ENCODE measurements at regions not wholly inside any gene's neighbourhood (a gene's known extent, or its start where the extent isn't known, plus 50 kb on each side); places are given as distances from the start of the nearest gene placed in this dataset.
"Not testable (repeated sequence)": the region's sequence is repeated elsewhere in the genome, so short reads cannot be mapped to it uniquely, and the experiment has no call there.

GRCh38 chr16:16982614-16983013 lies 488.1 kb downstream of the XYLT1 start:
- Histone ChIP-seq H3K27me3 (ENCODE audit: control insufficient read depth in 3 of 3, insufficient read depth in 3 of 3, low read length in 3 of 3) (no peaks in the 10 kb centered on the region), H3K36me3 (ENCODE audit: control insufficient read depth in 3 of 3, insufficient read depth in 2 of 3, low read depth in 1 of 3, low read length in 3 of 3) (no peaks in the 10 kb centered on the region), H3K9me3 (ENCODE audit: control insufficient read depth in 2 of 2, insufficient read depth in 1 of 2, low read depth in 1 of 2, low read length in 1 of 2) (no peaks in the 10 kb centered on the region), H3K4me3 (ENCODE audit: low read depth in 1 of 3, low read length in 3 of 3) (no peak overlapping the region), H3K4me1 (ENCODE audit: control insufficient read depth in 3 of 3, insufficient read depth in 2 of 3, low read depth in 1 of 3, low read length in 2 of 3) (no peaks in the 10 kb centered on the region), H3K27ac (ENCODE audit: low read depth in 1 of 3, low read length in 2 of 3) (no peak overlapping the region)
- no peak for FAIRE-seq
- no peak for DNase-seq
- WGBS, 3 donors, result 61 to 87% (median 69%) methylated on average over 4 of the region's 4 CpGs

- H3K36me3 ChIP-seq (ENCODE audit: control insufficient read depth in 3 of 3, insufficient read depth in 2 of 3, low read depth in 1 of 3, low read length in 3 of 3), result no peaks in the 10 kb centered on the region
- DNase-seq (no peak), FAIRE-seq (no peak)
- H3K9me3 ChIP-seq (ENCODE audit: control insufficient read depth in 2 of 2, insufficient read depth in 1 of 2, low read depth in 1 of 2, low read length in 1 of 2), result no peaks in the 10 kb centered on the region
- H3K4me3 ChIP-seq (ENCODE audit: low read depth in 1 of 3, low read length in 3 of 3), result no peak overlapping the region
- no peak overlapping the region for H3K27ac ChIP-seq (ENCODE audit: low read depth in 1 of 3, low read length in 2 of 3)
- no peaks in the 10 kb centered on the region for H3K4me1 ChIP-seq (ENCODE audit: control insufficient read depth in 3 of 3, insufficient read depth in 2 of 3, low read depth in 1 of 3, low read length in 2 of 3)
- WGBS, 3 donors, result 89 to 92% (median 91%) methylated on average over 7 of the region's 7 CpGs
- H3K27me3 ChIP-seq (ENCODE audit: control insufficient read depth in 3 of 3, insufficient read depth in 3 of 3, low read length in 3 of 3), result no peaks in the 10 kb centered on the region
Observed at GRCh38 chr16:16983582-16983981, 487.2 kb downstream of the XYLT1 start.

GRCh38 chr16:16984091-16984490 lies 486.7 kb downstream of the XYLT1 start:
- not testable (repeated sequence) for H3K27ac ChIP-seq (ENCODE audit: low read depth in 1 of 3, low read length in 2 of 3); H3K9me3 ChIP-seq (ENCODE audit: control insufficient read depth in 2 of 2, insufficient read depth in 1 of 2, low read depth in 1 of 2, low read length in 1 of 2); DNase-seq; H3K4me3 ChIP-seq (ENCODE audit: low read depth in 1 of 3, low read length in 3 of 3); H3K36me3 ChIP-seq (ENCODE audit: control insufficient read depth in 3 of 3, insufficient read depth in 2 of 3, low read depth in 1 of 3, low read length in 3 of 3); H3K27me3 ChIP-seq (ENCODE audit: control insufficient read depth in 3 of 3, insufficient read depth in 3 of 3, low read length in 3 of 3); H3K4me1 ChIP-seq (ENCODE audit: control insufficient read depth in 3 of 3, insufficient read depth in 2 of 3, low read depth in 1 of 3, low read length in 2 of 3); FAIRE-seq
- 92 to 96% (median 94%) methylated on average over 21 of the region's 21 CpGs for WGBS, 3 donors

DNA sequence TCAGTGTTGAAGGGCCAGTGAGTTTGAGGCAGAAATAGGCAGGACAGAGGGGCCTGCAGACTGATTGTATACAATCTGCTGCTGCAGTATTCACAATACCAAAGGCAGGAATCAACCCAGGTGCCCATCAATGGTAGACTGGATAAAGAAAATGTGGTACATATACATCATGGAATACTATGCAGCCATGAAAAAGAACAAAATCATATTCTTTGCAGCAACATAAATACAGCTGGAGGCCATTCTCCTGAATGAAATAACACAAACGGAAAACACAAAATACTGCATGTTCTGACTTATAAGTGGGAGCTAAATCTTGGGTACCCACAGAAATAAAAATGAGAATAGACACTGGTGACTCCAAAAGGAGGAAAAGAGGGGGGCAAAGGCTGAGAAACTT lies 485.1 kb downstream of the XYLT1 start:
- no peaks in the 10 kb centered on the region for H3K36me3 ChIP-seq (ENCODE audit: control insufficient read depth in 3 of 3, insufficient read depth in 2 of 3, low read depth in 1 of 3, low read length in 3 of 3)
- FAIRE-seq (no peak), DNase-seq (no peak)
- H3K9me3 ChIP-seq (ENCODE audit: control insufficient read depth in 2 of 2, insufficient read depth in 1 of 2, low read depth in 1 of 2, low read length in 1 of 2), result no peaks in the 10 kb centered on the region
- no peaks in the 10 kb centered on the region for H3K27me3 ChIP-seq (ENCODE audit: control insufficient read depth in 3 of 3, insufficient read depth in 3 of 3, low read length in 3 of 3)
- H3K27ac ChIP-seq (ENCODE audit: low read depth in 1 of 3, low read length in 2 of 3), result peak overlapping the region in 1 of 3 donors; percentile 43
- no peak overlapping the region for H3K4me3 ChIP-seq (ENCODE audit: low read depth in 1 of 3, low read length in 3 of 3)
- H3K4me1 ChIP-seq (ENCODE audit: control insufficient read depth in 3 of 3, insufficient read depth in 2 of 3, low read depth in 1 of 3, low read length in 2 of 3), result no peaks in the 10 kb centered on the region
- WGBS, 3 donors, result 79 to 93% (median 82%) methylated on average over 1 of the region's 1 CpG

- 58 to 68% (median 68%) methylated on average over 3 of the region's 3 CpGs for WGBS, 3 donors
- no peak for FAIRE-seq
Observed at GRCh38 chr16:16988963-16989362, 481.8 kb downstream of the XYLT1 start.

GRCh38 chr16:16989368-16989767 lies 481.4 kb downstream of the XYLT1 start:
- H3K4me3 ChIP-seq (ENCODE audit: low read depth in 1 of 3, low read length in 3 of 3), result no peak overlapping the region
- H3K4me1 ChIP-seq (ENCODE audit: control insufficient read depth in 3 of 3, insufficient read depth in 2 of 3, low read depth in 1 of 3, low read length in 2 of 3), result no peaks in the 10 kb centered on the region
- 88 to 90% (median 89%) methylated on average over 4 of the region's 4 CpGs for WGBS, 3 donors
- H3K27ac ChIP-seq (ENCODE audit: low read depth in 1 of 3, low read length in 2 of 3), result no peak overlapping the region
- no peaks in the 10 kb centered on the region for H3K36me3 ChIP-seq (ENCODE audit: control insufficient read depth in 3 of 3, insufficient read depth in 2 of 3, low read depth in 1 of 3, low read length in 3 of 3)
- H3K27me3 ChIP-seq (ENCODE audit: control insufficient read depth in 3 of 3, insufficient read depth in 3 of 3, low read length in 3 of 3), result no peaks in the 10 kb centered on the region
- no peaks in the 10 kb centered on the region for H3K9me3 ChIP-seq (ENCODE audit: control insufficient read depth in 2 of 2, insufficient read depth in 1 of 2, low read depth in 1 of 2, low read length in 1 of 2)
- FAIRE-seq (no peak), DNase-seq (no peak)

More at GRCh38 chr16:16988963-16989362, 481.8 kb downstream of the XYLT1 start:
- DNase-seq, result no peak
- Histone ChIP-seq H3K36me3 (ENCODE audit: control insufficient read depth in 3 of 3, insufficient read depth in 2 of 3, low read depth in 1 of 3, low read length in 3 of 3) (no peaks in the 10 kb centered on the region), H3K9me3 (ENCODE audit: control insufficient read depth in 2 of 2, insufficient read depth in 1 of 2, low read depth in 1 of 2, low read length in 1 of 2) (no peaks in the 10 kb centered on the region), H3K27ac (ENCODE audit: low read depth in 1 of 3, low read length in 2 of 3) (no peak overlapping the region), H3K27me3 (ENCODE audit: control insufficient read depth in 3 of 3, insufficient read depth in 3 of 3, low read length in 3 of 3) (no peaks in the 10 kb centered on the region), H3K4me3 (ENCODE audit: low read depth in 1 of 3, low read length in 3 of 3) (no peak overlapping the region), H3K4me1 (ENCODE audit: control insufficient read depth in 3 of 3, insufficient read depth in 2 of 3, low read depth in 1 of 3, low read length in 2 of 3) (no peaks in the 10 kb centered on the region)

GRCh38 chr16:16991711-16992110 lies 479.0 kb downstream of the XYLT1 start:
- no peak for FAIRE-seq

DNA sequence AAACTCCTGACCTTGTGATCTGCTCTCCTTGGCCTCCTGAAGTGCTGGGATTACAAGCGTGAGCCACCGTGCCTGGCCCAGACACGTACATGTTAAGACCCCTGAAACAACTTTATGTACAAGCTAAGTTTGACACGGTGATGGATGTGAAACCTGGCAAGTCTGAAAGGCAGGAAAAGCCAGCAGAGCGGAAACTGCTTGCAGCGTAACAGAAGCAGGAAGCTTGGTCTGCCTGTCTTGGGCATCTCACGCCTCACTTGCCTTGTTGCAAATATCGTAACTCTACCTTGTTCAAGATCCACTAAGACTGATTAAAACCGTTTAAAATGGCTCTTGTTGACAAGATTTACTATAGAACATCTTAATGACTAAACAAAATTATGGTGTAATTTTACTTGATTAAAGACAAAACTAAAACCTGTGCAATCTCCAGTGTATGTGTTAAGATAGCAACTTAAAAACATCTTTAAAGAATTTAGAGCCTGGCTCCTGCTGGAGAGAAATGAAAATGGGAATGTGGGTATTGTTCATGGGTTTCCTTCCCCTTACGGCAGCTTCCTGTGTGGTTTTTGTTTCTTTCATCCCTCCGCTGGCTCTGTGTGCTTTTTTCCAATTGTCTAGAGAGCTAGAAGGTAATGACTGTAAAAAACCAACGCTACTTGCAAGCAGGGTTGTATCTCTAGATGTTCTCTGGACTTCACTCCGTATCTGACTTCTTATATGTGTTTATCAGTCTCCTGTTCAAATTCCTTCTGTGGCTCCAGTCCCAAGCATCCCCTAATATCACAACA lies 477.6 kb downstream of the XYLT1 start:
- Histone ChIP-seq H3K27me3 (ENCODE audit: control insufficient read depth in 3 of 3, insufficient read depth in 3 of 3, low read length in 3 of 3) (no peaks in the 10 kb centered on the region), H3K27ac (ENCODE audit: low read depth in 1 of 3, low read length in 2 of 3) (peak overlapping the region in 1 of 3 donors; percentile 45), H3K4me3 (ENCODE audit: low read depth in 1 of 3, low read length in 3 of 3) (no peak overlapping the region), H3K4me1 (ENCODE audit: control insufficient read depth in 3 of 3, insufficient read depth in 2 of 3, low read depth in 1 of 3, low read length in 2 of 3) (no peaks in the 10 kb centered on the region), H3K36me3 (ENCODE audit: control insufficient read depth in 3 of 3, insufficient read depth in 2 of 3, low read depth in 1 of 3, low read length in 3 of 3) (no peaks in the 10 kb centered on the region), H3K9me3 (ENCODE audit: control insufficient read depth in 2 of 2, insufficient read depth in 1 of 2, low read depth in 1 of 2, low read length in 1 of 2) (no peaks in the 10 kb centered on the region)
- DNase-seq (peak in 1 of 2 donors; percentile 25), FAIRE-seq (no peak)
- WGBS, 3 donors, result 47 to 67% (median 51%) methylated on average over 13 of the region's 13 CpGs

More at GRCh38 chr16:16991711-16992110, 479.0 kb downstream of the XYLT1 start:
- no peak for DNase-seq
- H3K4me3 ChIP-seq (ENCODE audit: low read depth in 1 of 3, low read length in 3 of 3), result no peak overlapping the region
- no peaks in the 10 kb centered on the region for H3K4me1 ChIP-seq (ENCODE audit: control insufficient read depth in 3 of 3, insufficient read depth in 2 of 3, low read depth in 1 of 3, low read length in 2 of 3)
- H3K27me3 ChIP-seq (ENCODE audit: control insufficient read depth in 3 of 3, insufficient read depth in 3 of 3, low read length in 3 of 3), result no peaks in the 10 kb centered on the region
- no peaks in the 10 kb centered on the region for H3K9me3 ChIP-seq (ENCODE audit: control insufficient read depth in 2 of 2, insufficient read depth in 1 of 2, low read depth in 1 of 2, low read length in 1 of 2)
- H3K36me3 ChIP-seq (ENCODE audit: control insufficient read depth in 3 of 3, insufficient read depth in 2 of 3, low read depth in 1 of 3, low read length in 3 of 3), result no peaks in the 10 kb centered on the region
- WGBS, 3 donors, result 83 to 90% (median 90%) methylated on average over 4 of the region's 4 CpGs
- H3K27ac ChIP-seq (ENCODE audit: low read depth in 1 of 3, low read length in 2 of 3), result no peak overlapping the region

DNA sequence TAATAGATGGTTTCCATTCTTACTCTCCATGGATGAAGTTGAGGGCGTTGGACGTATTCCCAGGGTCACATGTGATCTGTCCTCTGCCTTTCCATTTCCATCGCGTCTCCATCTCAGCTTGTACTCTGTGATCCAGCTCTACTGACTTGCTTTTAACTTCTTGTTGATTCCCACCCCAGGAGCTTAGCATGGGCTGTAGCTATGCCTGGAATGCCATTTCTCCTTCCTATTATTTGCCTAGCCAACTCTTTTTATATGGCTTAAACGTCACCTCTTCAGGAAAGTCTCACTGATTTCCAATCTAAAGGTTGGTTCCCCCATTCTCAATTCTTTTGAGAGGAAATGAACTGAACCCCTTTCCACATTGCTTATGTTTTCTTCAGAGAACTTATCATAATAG lies 475.9 kb downstream of the XYLT1 start:
- H3K4me1 ChIP-seq (ENCODE audit: control insufficient read depth in 3 of 3, insufficient read depth in 2 of 3, low read depth in 1 of 3, low read length in 2 of 3), result no peaks in the 10 kb centered on the region
- H3K36me3 ChIP-seq (ENCODE audit: control insufficient read depth in 3 of 3, insufficient read depth in 2 of 3, low read depth in 1 of 3, low read length in 3 of 3), result no peaks in the 10 kb centered on the region
- H3K27me3 ChIP-seq (ENCODE audit: control insufficient read depth in 3 of 3, insufficient read depth in 3 of 3, low read length in 3 of 3), result no peaks in the 10 kb centered on the region
- H3K4me3 ChIP-seq (ENCODE audit: low read depth in 1 of 3, low read length in 3 of 3), result no peak overlapping the region
- FAIRE-seq (no peak), DNase-seq (no peak)
- WGBS, 3 donors, result 72 to 88% (median 87%) methylated on average over 5 of the region's 5 CpGs
- H3K27ac ChIP-seq (ENCODE audit: low read depth in 1 of 3, low read length in 2 of 3), result no peak overlapping the region
- no peaks in the 10 kb centered on the region for H3K9me3 ChIP-seq (ENCODE audit: control insufficient read depth in 2 of 2, insufficient read depth in 1 of 2, low read depth in 1 of 2, low read length in 1 of 2)

All from small intestine (tissue), 7 donors.